ENCODE measurements at regions not wholly inside any gene's neighbourhood (a gene's known extent, or its start where the extent isn't known, plus 50 kb on each side); places are given as distances from the start of the nearest gene placed in this dataset.

DNA sequence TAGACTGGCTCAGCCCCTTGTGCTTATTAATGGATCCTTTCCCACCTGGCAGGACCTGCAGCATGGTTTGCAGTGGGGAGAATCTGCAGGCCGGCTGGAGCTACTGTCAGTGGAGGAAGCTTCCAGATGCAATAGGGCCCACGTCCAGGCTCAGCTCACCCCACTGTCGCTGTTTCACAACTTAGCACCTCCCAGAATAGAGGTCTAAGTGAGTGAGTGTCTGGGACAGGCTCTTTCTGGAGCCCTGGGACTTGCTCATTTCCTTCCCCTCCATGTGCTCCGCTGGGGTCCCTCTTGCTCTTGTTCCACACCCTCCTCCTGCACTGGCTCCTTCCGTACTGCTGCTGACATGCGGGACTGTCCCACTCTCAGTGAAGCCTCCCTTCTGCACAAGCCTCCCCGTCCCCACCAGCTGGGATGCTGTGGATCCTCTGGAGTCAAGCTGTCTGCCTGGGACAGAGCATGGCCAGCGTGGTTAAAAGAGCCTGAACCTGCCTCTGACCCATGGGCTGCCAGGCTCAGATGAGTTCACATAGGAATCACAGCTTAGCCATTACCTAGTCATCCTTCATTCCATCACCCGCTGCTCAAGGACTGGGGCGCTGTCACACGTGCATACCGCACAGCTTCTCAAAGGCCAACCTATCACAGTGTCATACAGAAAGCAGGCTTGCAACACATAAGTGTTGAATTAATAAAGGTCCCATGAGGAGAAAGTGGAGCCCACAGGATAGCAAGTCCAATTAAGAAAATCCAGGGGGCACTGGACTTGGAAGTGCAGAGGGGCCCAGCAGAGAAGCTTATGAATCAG, 135.9 kb downstream of the ACKR3 start:
- CTCF ChIA-PET, result no interaction called here
- Mint-ChIP-seq H3K9me3 (no peaks in the 10 kb centered on the region), H3K27me3 (no peaks in the 10 kb centered on the region), H3K4me1 (ENCODE audit: low read depth) (no peaks in the 10 kb centered on the region), H3K36me3 (no peaks in the 10 kb centered on the region), H3K27ac (no peak overlapping the region), H3K4me3 (no peak overlapping the region)
- intact Hi-C loops (cut with micrococcal nuclease), result no loop called here
- POLR2A ChIA-PET, result no interaction called here
- DNase-seq, result no peak

DNA sequence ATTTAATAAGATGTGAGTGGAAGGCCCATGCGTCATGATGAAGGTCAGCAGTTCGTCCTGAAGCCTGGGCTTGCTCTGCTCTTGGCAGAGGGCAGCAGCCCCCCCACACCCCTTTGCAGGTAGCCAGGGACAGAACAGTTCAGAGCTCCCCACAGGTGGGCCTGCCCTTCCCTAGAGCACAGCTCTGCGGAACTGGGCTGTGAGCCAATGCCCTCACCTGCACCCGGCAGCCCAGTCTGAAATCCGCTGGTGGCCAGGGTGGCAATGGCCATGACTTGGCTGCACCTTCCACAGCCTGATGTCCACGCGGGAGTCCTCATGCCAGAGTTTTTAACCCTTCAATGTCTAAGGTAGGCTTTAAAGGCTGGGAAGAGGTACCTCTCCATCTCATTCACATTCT, 136.7 kb downstream of the ACKR3 start:
- CTCF ChIA-PET, result no interaction called here
- Mint-ChIP-seq H3K27me3 (no peaks in the 10 kb centered on the region), H3K4me3 (no peak overlapping the region), H3K36me3 (no peaks in the 10 kb centered on the region), H3K4me1 (ENCODE audit: low read depth) (no peaks in the 10 kb centered on the region), H3K9me3 (no peaks in the 10 kb centered on the region), H3K27ac (no peak overlapping the region)
- POLR2A ChIA-PET, result no interaction called here
- intact Hi-C loops (cut with micrococcal nuclease), result no loop called here
- DNase-seq, result no peak

DNA sequence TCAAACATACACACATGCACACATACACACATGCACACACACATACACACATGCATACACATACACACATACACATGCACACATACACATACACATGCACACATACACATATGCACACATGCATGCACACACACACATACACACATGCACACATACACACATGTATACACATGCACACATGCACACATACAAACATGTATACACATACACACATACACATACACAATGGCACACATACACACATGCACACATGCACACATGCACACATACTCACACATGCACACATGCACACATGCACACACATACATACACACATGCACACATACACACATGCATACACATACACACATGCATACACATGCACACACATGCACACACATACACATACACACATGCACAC, 137.2 kb downstream of the ACKR3 start:
- Mint-ChIP-seq H3K4me1 (ENCODE audit: low read depth) (no peaks in the 10 kb centered on the region), H3K27ac (no peak overlapping the region), H3K4me3 (no peak overlapping the region), H3K27me3 (no peaks in the 10 kb centered on the region), H3K9me3 (no peaks in the 10 kb centered on the region), H3K36me3 (no peaks in the 10 kb centered on the region)
- ChIA-PET CTCF (no interaction called here), POLR2A (no interaction called here)
- DNase-seq, result no peak
- intact Hi-C loops (cut with micrococcal nuclease), result no loop called here

DNA sequence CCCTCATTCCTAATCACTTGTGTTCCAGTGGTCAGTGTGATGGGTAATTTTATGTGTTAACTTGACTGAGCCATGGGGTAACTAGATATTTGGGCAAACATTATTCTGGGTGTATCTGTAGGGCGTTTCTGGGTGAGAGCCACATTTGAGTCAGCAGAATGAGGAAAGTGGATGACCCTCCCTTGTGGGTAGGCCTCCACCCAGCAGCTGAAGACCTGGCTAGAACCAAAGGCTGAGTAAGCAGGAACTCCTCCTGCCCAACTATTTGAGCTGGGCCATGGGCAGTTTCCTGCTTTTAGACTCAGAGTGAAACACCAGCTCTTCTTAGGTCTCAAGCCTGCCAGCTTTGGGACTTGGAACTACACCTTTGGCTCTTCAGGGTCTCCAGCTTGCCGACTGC, 141.8 kb downstream of the ACKR3 start:
- POLR2A ChIA-PET, result no interaction called here

DNA sequence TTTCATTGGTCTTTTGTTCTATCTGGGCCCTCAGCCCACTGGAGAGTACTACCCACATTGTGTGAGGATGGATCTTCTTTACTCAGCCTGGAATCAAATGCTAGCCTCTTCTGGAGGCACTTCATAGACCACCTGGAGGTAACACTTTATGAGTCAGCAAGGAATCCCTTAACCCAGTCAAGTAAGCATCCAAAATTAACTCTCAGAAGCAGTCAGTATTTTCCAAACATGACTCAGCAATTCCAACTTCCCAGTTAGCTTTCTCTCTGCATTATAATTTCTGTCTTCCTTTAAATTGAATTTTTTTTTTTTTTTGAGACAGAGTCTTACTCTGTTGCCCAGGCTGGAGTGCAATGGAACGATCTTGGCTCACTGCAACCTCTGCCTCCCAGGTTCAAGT, 142.7 kb downstream of the ACKR3 start:
- DNase-seq, result no peak
- no peaks in the 10 kb centered on the region for H3K36me3 Mint-ChIP-seq
- intact Hi-C loops (cut with micrococcal nuclease), result no loop called here
- no peak overlapping the region for H3K27ac Mint-ChIP-seq
- peaks cover 13% of the 10 kb centered on the region for H3K27me3 Mint-ChIP-seq
- POLR2A ChIA-PET, result no interaction called here
- no peaks in the 10 kb centered on the region for H3K9me3 Mint-ChIP-seq
- H3K4me3 Mint-ChIP-seq, result no peak overlapping the region
- CTCF ChIA-PET, result no interaction called here
- H3K4me1 Mint-ChIP-seq (ENCODE audit: low read depth), result no peaks in the 10 kb centered on the region

More for the DNA sequence above, 141.8 kb downstream of the ACKR3 start:
- H3K4me1 Mint-ChIP-seq (ENCODE audit: low read depth), result no peaks in the 10 kb centered on the region
- CTCF ChIA-PET, result no interaction called here
- H3K36me3 Mint-ChIP-seq, result no peaks in the 10 kb centered on the region
- H3K9me3 Mint-ChIP-seq, result no peaks in the 10 kb centered on the region
- intact Hi-C loops (cut with micrococcal nuclease), result no loop called here
- no peak for DNase-seq
- H3K4me3 Mint-ChIP-seq, result no peak overlapping the region
- no peak overlapping the region for H3K27ac Mint-ChIP-seq
- peaks cover 11% of the 10 kb centered on the region for H3K27me3 Mint-ChIP-seq

DNA sequence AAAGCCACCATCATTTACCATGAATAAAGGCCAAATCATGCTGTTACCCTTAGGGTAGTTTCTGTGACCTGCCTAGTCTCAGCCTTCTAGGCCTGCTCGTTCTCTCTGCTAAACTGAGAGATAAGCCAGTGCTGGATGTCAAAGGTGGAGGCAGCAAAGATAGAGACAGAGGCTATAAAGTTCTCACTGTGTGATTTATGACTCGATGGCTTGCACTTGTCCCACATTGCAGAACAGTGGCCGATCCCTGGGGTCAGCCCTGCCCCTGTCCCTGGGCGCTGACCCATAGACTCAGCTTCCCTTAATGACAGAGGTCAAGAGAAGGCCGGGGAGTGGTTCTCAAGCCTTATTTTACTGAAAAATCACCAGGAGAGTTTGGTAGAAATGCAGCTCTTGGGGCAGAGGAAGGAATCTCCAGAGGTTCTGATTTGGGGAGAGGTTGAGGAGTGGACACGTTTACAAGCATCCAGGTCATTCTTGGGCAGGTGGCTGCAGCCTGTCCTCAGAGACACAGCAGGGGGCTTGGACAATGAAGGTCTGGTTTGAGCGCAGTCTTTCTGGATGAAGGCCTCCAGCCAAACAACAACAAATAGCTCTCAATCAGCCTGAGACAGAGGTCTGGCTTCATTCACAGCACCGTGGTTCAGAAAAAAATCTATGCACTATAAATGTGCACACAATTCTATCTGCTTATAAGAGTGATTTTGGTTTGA, 143.5 kb downstream of the ACKR3 start:
- intact Hi-C loops (cut with micrococcal nuclease), result no loop called here
- H3K4me3 Mint-ChIP-seq, result no peak overlapping the region
- no peak overlapping the region for H3K27ac Mint-ChIP-seq
- DNase-seq, result no peak
- POLR2A ChIA-PET, result no interaction called here
- no peaks in the 10 kb centered on the region for H3K9me3 Mint-ChIP-seq
- H3K27me3 Mint-ChIP-seq, result peaks cover 13% of the 10 kb centered on the region
- CTCF ChIA-PET, result no interaction called here
- no peaks in the 10 kb centered on the region for H3K4me1 Mint-ChIP-seq (ENCODE audit: low read depth)
- no peaks in the 10 kb centered on the region for H3K36me3 Mint-ChIP-seq

DNA sequence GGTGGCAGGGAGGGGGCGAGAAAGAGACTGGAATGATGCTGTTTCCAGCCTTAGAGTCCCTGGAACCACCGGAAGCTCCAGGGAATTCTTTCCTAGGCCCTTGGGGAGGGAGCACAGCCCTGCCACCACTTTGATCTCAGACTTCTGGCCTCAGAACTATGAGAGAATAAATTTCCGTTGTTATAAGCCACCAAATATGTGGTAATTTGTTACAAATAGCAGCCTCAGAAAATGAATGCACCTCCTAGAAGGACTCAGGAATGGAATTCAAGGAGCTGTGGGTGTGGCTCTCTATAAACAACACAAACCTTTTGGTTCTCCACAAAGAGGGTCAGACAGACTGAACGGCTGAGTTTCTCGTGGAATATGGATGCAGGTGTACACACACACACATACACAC, 144.5 kb downstream of the ACKR3 start:
- H3K4me1 Mint-ChIP-seq (ENCODE audit: low read depth), result no peaks in the 10 kb centered on the region
- H3K27ac Mint-ChIP-seq, result no peak overlapping the region
- ChIA-PET POLR2A (no interaction called here), CTCF (no interaction called here)
- no peak overlapping the region for H3K4me3 Mint-ChIP-seq
- intact Hi-C loops (cut with micrococcal nuclease), result no loop called here
- H3K27me3 Mint-ChIP-seq, result peaks cover 13% of the 10 kb centered on the region
- no peaks in the 10 kb centered on the region for H3K36me3 Mint-ChIP-seq
- no peak for DNase-seq
- no peaks in the 10 kb centered on the region for H3K9me3 Mint-ChIP-seq

DNA sequence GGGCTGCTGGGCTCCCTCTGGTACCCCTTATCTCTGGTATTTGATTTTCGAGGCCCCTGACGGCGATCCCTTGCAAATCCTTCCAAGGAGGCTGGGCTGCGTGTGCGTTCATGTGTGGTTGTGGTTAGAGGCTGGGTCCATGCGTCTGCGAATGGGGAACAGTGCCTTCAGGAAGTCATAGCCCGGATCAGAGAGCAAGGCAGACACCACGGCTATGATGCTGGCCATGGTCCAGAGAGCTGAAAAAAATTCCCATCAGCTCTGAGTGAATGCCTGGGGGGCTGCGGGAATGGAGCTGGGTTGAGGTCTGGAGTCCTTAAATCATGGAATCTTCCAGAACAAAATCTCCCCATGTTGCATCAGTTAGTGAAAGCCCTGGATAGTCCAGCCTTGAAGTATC, 145.5 kb downstream of the ACKR3 start:
- Mint-ChIP-seq H3K36me3 (no peaks in the 10 kb centered on the region), H3K4me3 (no peak overlapping the region), H3K27ac (no peak overlapping the region), H3K27me3 (peaks cover 13% of the 10 kb centered on the region), H3K4me1 (ENCODE audit: low read depth) (no peaks in the 10 kb centered on the region), H3K9me3 (no peaks in the 10 kb centered on the region)
- intact Hi-C loops (cut with micrococcal nuclease), result no loop called here
- POLR2A ChIA-PET, result no interaction called here
- CTCF ChIA-PET, result no interaction called here
- DNase-seq, result no peak

DNA sequence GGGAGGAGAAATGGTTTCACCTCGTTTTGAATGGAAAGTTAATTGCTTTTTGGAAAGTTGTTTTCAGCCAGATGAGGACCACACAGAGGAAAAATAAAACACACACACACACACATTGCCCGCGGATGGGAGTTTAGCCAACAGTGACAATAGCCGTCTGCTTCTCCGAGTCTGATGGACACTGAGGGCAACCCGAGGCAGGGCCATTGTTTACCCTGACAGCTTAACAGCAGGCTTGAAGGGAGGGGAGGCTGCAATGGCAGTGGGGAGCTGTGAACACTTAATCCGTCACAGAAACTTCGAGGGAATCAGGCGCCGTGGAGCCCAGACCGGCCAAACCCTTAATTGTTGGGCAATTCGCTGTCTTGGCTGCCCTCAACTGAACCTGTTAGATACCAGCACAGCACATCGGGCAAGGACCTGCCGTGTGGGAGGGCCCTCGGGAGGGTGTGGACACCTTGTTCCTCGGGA, 145.9 kb downstream of the ACKR3 start:
- Mint-ChIP-seq H3K36me3 (no peaks in the 10 kb centered on the region), H3K27me3 (peaks cover 13% of the 10 kb centered on the region), H3K4me1 (ENCODE audit: low read depth) (no peaks in the 10 kb centered on the region), H3K4me3 (no peak overlapping the region), H3K9me3 (no peaks in the 10 kb centered on the region), H3K27ac (no peak overlapping the region)
- DNase-seq, result no peak
- ChIA-PET CTCF (no interaction called here), POLR2A (no interaction called here)
- intact Hi-C loops (cut with micrococcal nuclease), result no loop called here

DNA sequence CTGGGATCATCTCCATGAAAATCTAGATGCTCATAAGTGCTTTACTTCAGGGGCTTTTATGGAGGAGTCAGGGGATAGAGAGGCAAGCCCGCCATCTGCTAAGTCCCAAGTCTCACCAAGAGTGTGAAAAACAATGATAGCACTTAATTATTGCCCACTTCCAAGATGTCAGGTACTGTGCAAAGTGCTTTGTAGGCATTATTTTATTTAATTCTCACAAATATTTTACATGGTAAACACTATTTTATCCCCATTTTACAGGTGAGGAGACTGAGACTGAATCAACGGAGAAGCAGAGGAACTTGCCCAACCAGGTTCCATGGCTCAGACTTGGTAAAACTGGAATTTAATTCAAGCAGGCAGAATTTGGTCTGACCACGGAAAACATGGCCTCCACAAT, 147.5 kb downstream of the ACKR3 start:
- Mint-ChIP-seq H3K4me3 (no peak overlapping the region), H3K4me1 (ENCODE audit: low read depth) (no peaks in the 10 kb centered on the region), H3K36me3 (no peaks in the 10 kb centered on the region), H3K27ac (no peak overlapping the region), H3K9me3 (no peaks in the 10 kb centered on the region), H3K27me3 (peaks cover 13% of the 10 kb centered on the region)
- DNase-seq, result no peak
- ChIA-PET CTCF (no interaction called here), POLR2A (no interaction called here)
- intact Hi-C loops (cut with micrococcal nuclease), result no loop called here

DNA sequence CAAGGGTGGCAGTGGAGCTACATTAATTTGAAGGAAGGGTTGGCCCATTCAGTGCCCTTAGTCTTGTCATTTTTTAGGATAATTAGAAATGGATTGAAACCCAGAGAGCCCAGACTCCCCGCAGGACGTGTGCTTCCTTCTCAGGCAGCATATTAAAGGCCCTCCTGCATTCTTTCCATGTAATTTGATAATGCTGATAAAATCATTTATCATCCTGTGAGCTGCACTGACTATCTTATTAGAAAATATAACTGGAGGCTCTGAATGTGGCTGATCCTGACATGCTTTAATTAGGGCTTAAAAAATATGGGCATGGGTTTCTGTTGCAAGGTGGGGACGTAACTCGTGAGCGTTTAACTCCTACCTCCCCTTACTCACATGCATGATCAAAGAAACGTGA, 148.1 kb downstream of the ACKR3 start:
- H3K27ac Mint-ChIP-seq, result no peak overlapping the region
- CTCF ChIA-PET, result no interaction called here
- H3K36me3 Mint-ChIP-seq, result no peaks in the 10 kb centered on the region
- H3K9me3 Mint-ChIP-seq, result no peaks in the 10 kb centered on the region
- no peak overlapping the region for H3K4me3 Mint-ChIP-seq
- no peaks in the 10 kb centered on the region for H3K4me1 Mint-ChIP-seq (ENCODE audit: low read depth)
- intact Hi-C loops (cut with micrococcal nuclease), result no loop called here
- DNase-seq, result no peak
- POLR2A ChIA-PET, result no interaction called here
- peaks cover 13% of the 10 kb centered on the region for H3K27me3 Mint-ChIP-seq

DNA sequence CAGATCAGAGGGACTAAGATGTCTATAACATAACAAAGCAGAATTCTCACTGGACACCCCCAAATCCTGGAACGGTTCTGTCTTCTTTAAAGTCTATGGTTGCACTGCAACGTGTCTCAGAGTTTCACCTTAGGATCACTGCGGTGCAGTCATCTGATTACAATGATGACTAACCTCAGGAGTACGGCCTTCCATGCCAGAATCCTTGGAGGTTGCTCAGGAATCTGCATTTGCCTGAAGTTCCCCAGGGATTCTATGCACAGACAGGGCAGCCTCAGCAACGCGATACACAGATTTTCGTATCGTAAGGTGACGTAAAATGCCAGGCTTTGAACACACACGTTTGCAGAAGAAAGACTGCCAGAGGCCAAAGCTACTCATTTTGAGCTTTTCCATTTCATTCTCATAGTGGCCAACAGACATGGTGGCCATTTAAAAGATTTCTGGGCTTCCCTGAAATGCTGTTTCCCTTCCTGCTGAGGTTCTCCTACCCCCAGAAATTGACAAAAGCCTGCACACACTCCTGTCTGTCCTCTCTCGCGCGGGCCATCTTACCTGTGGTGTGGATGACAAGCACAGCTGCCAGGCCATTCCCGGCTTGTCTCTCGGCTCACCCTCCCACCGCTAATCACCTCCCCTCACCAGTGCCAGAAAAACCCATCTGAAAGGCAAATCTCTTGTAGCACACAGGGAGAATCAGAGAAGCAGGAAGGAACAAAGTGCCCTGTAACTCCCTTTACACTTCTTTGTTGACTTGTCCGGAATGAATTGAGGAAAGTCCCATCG, 148.8 kb downstream of the ACKR3 start:
- no peaks in the 10 kb centered on the region for H3K4me1 Mint-ChIP-seq (ENCODE audit: low read depth)
- ChIA-PET POLR2A (no interaction called here), CTCF (interaction anchor here (1.1 kb wide), 1 partner anchor 10 kb away, joined by 3 read pairs; no protein-coding TSS in a partner anchor)
- no peak overlapping the region for H3K27ac Mint-ChIP-seq
- H3K27me3 Mint-ChIP-seq, result peaks cover 13% of the 10 kb centered on the region
- H3K4me3 Mint-ChIP-seq, result no peak overlapping the region
- H3K36me3 Mint-ChIP-seq, result no peaks in the 10 kb centered on the region
- intact Hi-C loops (cut with micrococcal nuclease), result no loop called here
- no peak for DNase-seq
- no peaks in the 10 kb centered on the region for H3K9me3 Mint-ChIP-seq
